ENCODE measurements at regions not wholly inside any gene's neighbourhood (a gene's known extent, or its start where the extent isn't known, plus 50 kb on each side); places are given as distances from the start of the nearest gene placed in this dataset.

GRCh38 chr5:41621420-41621819 lies 111.0 kb upstream of the PLCXD3 start:
- TF ChIP-seq CTCF (conservative IDR thresholded peaks at IDR 0.05; ENCODE audit: low read depth, low read length) (no peak), POLR2A (IDR thresholded peaks at IDR 0.05; ENCODE audit: low read depth, low read length) (no peak), RFX5 (IDR thresholded peaks at IDR 0.05; ENCODE audit: low read depth, low read length) (no peak), BHLHE40 (IDR thresholded peaks at IDR 0.05; ENCODE audit: low read depth, low read length) (no peak), USF2 (IDR thresholded peaks at IDR 0.05; ENCODE audit: low read depth, low read length) (no peak), FOS (IDR thresholded peaks at IDR 0.05; ENCODE audit: low read depth, low read length) (no peak), RAD21 (IDR thresholded peaks at IDR 0.05; ENCODE audit: low read length) (no peak), NFE2L2 (IDR thresholded peaks at IDR 0.05; ENCODE audit: low read depth, low read length) (no peak), MXI1 (IDR thresholded peaks at IDR 0.05; ENCODE audit: borderline replicate concordance, low read depth, low read length) (no peak), RCOR1 (IDR thresholded peaks at IDR 0.05; ENCODE audit: insufficient replicate concordance, low read length) (no peak), SMC3 (IDR thresholded peaks at IDR 0.05; ENCODE audit: low read depth, low read length) (no peak), CEBPB (IDR thresholded peaks at IDR 0.05; ENCODE audit: low read depth, low read length) (no peak), CHD1 (IDR thresholded peaks at IDR 0.05; ENCODE audit: low read depth, low read length) (no peak), MAZ (IDR thresholded peaks at IDR 0.05; ENCODE audit: borderline replicate concordance, low read depth, low read length) (no peak)
